ENCODE measurements at regions not wholly inside any gene's neighbourhood (a gene's known extent, or its start where the extent isn't known, plus 50 kb on each side); places are given as distances from the start of the nearest gene placed in this dataset.
"Not testable (repeated sequence)": the region's sequence is repeated elsewhere in the genome, so short reads cannot be mapped to it uniquely, and the experiment has no call there.

GRCh38 chr16:29169295-29169994 lies 184.6 kb downstream of the LAT start:
- not testable (repeated sequence) for ATAC-seq (replicated peaks; ENCODE audit: extremely low read depth, poor library complexity, severe bottlenecking); H3K27me3 Mint-ChIP-seq

GRCh38 chr16:29168515-29169259 lies 183.8 kb downstream of the LAT start:
- H3K27ac Mint-ChIP-seq (ENCODE audit: low read depth); H3K9me3 Mint-ChIP-seq; H3K27me3 Mint-ChIP-seq; H3K4me1 Mint-ChIP-seq; H3K4me3 Mint-ChIP-seq; DNase-seq (ENCODE audit: low spot score in 2 of 2); ATAC-seq (replicated peaks; ENCODE audit: extremely low read depth, poor library complexity, severe bottlenecking): not testable (repeated sequence)
- H3K36me3 Mint-ChIP-seq (ENCODE audit: insufficient read depth): peaks cover 10% of the 10 kb centered on the region

More at GRCh38 chr16:29169295-29169994, 184.6 kb downstream of the LAT start:
- peaks cover 13% of the 10 kb centered on the region for H3K4me1 Mint-ChIP-seq
- not testable (repeated sequence) for H3K9me3 Mint-ChIP-seq; H3K27ac Mint-ChIP-seq (ENCODE audit: low read depth); H3K4me3 Mint-ChIP-seq; DNase-seq (ENCODE audit: low spot score in 2 of 2)
- peaks cover 10% of the 10 kb centered on the region for H3K36me3 Mint-ChIP-seq (ENCODE audit: insufficient read depth)

- not testable (repeated sequence) for H3K27ac Mint-ChIP-seq (ENCODE audit: low read depth); DNase-seq (ENCODE audit: low spot score in 2 of 2); H3K27me3 Mint-ChIP-seq; ATAC-seq (replicated peaks; ENCODE audit: extremely low read depth, poor library complexity, severe bottlenecking); H3K36me3 Mint-ChIP-seq (ENCODE audit: insufficient read depth); H3K9me3 Mint-ChIP-seq; H3K4me3 Mint-ChIP-seq
- peaks cover 11% of the 10 kb centered on the region for H3K4me1 Mint-ChIP-seq
These were observed 179.7 kb downstream of the LAT start for GRCh38 chr16:29164442-29165089.

DNA sequence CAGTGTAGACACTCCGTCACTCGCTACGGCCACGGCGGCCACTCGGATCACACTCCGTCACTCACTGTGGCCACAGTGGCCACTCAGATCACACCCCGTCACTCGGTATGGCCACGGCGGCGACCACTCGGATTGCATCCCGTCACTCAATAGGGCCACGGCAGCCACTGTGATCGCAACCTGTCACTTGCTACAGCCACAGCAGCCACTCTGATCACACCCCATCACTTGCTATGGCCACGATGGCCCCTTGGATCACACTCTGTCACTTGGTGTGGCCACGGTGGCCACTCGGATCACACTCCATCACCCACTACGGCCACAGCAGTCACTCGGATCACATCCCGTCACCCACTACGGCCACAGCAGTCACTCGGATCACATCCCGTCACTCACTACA lies 175.3 kb downstream of the LAT start:
- not testable (repeated sequence) for H3K9me3 Mint-ChIP-seq; DNase-seq (ENCODE audit: low spot score in 2 of 2); H3K36me3 Mint-ChIP-seq (ENCODE audit: insufficient read depth); H3K27me3 Mint-ChIP-seq; ATAC-seq (replicated peaks; ENCODE audit: extremely low read depth, poor library complexity, severe bottlenecking); H3K4me3 Mint-ChIP-seq
- Mint-ChIP-seq H3K27ac (ENCODE audit: low read depth) (peak overlapping the region; percentile 80), H3K4me1 (peaks cover 20% of the 10 kb centered on the region)

- H3K27ac Mint-ChIP-seq (ENCODE audit: low read depth): not testable (repeated sequence)
These were observed 174.8 kb downstream of the LAT start for GRCh38 chr16:29159603-29160002.

DNA sequence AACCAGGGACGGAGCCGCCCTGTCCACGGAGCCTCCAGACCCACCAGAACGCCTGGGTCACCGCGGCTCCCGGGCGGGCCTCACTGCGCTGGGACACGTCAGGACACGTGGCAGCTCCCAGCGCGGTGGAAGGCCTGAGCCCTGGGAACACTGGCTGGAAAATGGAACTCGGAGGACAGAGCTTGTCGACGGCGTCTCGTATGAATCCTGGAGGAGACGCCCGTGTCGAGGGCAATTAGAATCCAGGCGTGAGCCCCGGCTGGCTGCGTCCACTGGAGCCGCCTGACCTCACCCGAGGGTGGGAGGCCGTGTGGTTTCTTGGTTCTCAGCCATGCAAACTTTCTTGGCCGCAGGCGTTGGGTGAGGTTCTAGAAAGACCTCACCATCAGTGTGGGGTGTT lies 173.9 kb downstream of the LAT start:
- Mint-ChIP-seq H3K27ac (ENCODE audit: low read depth) (no peak overlapping the region), H3K9me3 (no peaks in the 10 kb centered on the region), H3K4me1 (peaks cover 24% of the 10 kb centered on the region)

More at GRCh38 chr16:29159603-29160002, 174.8 kb downstream of the LAT start:
- H3K36me3 Mint-ChIP-seq (ENCODE audit: insufficient read depth); DNase-seq (ENCODE audit: low spot score in 2 of 2); ATAC-seq (replicated peaks; ENCODE audit: extremely low read depth, poor library complexity, severe bottlenecking); H3K9me3 Mint-ChIP-seq; H3K4me3 Mint-ChIP-seq; H3K27me3 Mint-ChIP-seq: not testable (repeated sequence)
- peaks cover 24% of the 10 kb centered on the region for H3K4me1 Mint-ChIP-seq

DNA sequence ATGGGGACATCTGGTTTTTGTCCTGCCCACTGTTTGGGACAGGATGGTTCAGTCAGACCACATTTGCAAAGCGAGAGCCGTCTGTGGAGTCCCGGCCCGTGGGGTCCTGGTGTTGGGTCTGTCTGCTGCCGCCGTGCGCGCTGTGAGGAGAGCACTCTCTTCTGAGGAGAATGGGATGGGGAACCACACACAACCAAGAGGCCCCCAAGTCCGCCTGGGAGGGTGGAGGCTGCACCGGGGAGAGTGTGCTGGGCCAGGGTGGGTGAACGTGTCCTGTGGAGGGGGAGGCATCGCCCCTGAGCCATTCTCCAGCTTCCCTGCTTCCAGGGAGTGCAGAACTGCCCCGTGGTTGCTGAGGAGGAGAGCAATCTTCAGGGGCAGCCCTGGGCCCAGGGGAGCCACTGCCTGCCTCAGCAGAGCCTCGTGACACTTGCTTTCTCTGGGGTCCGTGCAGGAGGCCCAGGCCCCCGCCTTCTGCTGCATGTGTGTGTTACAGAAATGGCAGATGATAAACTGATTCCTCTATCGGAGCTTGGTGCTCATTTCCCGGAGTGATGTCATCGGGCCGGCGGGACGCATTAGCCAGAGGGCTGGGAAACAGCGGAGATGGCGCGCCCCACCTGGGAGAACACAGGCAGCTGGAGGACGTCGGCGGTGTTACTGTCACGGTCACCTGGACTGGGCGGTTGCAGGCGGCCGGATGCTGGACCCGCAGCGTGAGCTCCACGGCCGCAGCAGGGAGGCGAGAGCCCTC lies 173.4 kb downstream of the LAT start:
- not testable (repeated sequence) for H3K9me3 Mint-ChIP-seq; H3K27me3 Mint-ChIP-seq; H3K36me3 Mint-ChIP-seq (ENCODE audit: insufficient read depth); DNase-seq (ENCODE audit: low spot score in 2 of 2); ATAC-seq (replicated peaks; ENCODE audit: extremely low read depth, poor library complexity, severe bottlenecking); H3K4me3 Mint-ChIP-seq
- peak overlapping the region; percentile 78 for H3K27ac Mint-ChIP-seq (ENCODE audit: low read depth)
- H3K4me1 Mint-ChIP-seq: peaks cover 24% of the 10 kb centered on the region

More for the DNA sequence above, 173.9 kb downstream of the LAT start:
- ATAC-seq (replicated peaks; ENCODE audit: extremely low read depth, poor library complexity, severe bottlenecking) (no peak), DNase-seq (ENCODE audit: low spot score in 2 of 2) (no peak)
- Mint-ChIP-seq H3K27me3 (no peaks in the 10 kb centered on the region), H3K4me3 (no peak overlapping the region), H3K36me3 (ENCODE audit: insufficient read depth) (peaks cover 8% of the 10 kb centered on the region)

DNA sequence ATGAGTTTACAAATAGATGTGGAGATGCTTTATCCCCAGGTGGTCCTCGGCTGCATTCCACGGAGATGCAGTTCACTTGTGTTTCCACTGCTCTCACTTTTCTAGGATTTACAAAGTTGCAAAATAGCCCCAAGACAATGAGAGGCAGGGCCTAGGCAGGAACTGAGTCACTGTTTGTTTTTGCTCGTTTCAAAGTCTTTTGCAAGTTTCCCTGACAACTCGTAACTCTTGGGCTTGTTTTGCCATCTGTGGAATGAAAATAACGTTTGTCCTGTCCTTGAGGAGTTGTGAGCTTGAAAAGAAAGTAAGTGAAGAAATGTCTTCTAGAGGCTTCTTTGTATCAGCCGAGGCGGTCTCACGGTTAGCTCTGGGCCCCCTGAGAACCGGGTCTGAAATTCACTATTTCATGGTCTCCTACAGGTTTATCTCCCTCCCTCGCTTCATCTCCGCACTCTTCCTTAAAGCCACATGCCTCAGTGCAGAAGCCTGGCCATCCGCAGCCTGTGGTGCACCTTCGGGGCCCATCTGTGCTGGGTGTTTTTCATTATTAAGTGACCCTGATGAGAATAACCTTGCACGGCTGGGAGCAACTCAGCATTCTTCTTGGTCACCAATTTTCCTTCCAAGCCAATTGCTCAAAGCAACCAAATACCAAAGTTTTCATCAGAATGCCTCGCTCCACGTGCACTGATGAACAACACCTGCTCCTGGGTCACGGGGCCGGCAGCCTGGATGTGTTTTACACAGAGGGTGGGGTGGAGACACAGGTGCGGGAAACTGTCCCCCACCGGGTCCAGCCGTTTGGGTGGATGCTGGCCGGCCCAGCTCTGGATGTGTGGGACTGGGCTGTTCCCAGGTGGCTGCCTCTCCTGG lies 172.4 kb downstream of the LAT start:
- DNase-seq (ENCODE audit: low spot score in 2 of 2); H3K27me3 Mint-ChIP-seq; H3K4me3 Mint-ChIP-seq; H3K36me3 Mint-ChIP-seq (ENCODE audit: insufficient read depth); H3K9me3 Mint-ChIP-seq: not testable (repeated sequence)
- ATAC-seq (replicated peaks; ENCODE audit: extremely low read depth, poor library complexity, severe bottlenecking): peak; percentile 19
- Mint-ChIP-seq H3K27ac (ENCODE audit: low read depth) (peak overlapping the region; percentile 78), H3K4me1 (peaks cover 24% of the 10 kb centered on the region)

DNA sequence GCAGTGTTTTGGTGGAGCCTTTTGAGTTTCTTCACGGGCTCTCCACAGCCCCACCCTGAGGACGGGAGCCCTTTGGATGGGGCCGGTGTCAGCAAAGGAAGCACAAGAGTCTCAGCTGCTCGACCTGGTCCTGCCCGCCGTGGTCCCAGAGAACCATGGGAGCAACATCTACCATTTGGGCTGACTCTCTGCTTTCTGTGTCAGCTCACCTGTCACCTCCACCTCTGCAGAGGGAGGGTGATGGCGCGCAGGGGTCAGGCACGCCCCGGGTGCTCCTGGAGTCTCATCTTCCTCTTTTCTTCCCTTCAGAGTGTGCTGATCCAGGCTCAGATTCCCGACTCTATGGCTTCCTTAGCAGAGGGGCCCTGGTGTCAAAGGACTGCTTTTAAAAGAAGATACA lies 171.7 kb downstream of the LAT start:
- H3K9me3 Mint-ChIP-seq: no peaks in the 10 kb centered on the region
- H3K4me3 Mint-ChIP-seq: no peak overlapping the region
- H3K36me3 Mint-ChIP-seq (ENCODE audit: insufficient read depth): peaks cover 7% of the 10 kb centered on the region
- H3K27me3 Mint-ChIP-seq: no peaks in the 10 kb centered on the region
- ATAC-seq (replicated peaks; ENCODE audit: extremely low read depth, poor library complexity, severe bottlenecking) (no peak), DNase-seq (ENCODE audit: low spot score in 2 of 2) (no peak)
- H3K4me1 Mint-ChIP-seq: peaks cover 24% of the 10 kb centered on the region
- peak overlapping the region; percentile 48 for H3K27ac Mint-ChIP-seq (ENCODE audit: low read depth)

DNA sequence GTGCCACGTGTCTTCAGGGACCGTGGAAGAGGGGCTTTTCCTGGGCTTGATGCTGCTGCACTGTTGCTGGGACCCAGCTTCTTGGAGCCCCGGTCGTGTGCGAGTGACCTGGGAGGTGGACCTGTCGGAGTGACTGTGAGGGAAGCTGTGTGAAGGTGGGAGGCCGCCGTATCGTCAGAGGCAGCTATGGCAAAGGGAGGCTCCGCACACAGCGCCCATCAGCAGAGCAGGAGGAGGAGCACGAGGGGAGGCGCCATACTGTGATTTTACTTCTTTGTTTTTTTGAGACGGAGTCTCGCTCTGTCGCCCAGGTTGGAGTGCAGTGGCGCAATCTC lies 171.0 kb downstream of the LAT start:
- H3K27me3 Mint-ChIP-seq; H3K9me3 Mint-ChIP-seq; H3K4me3 Mint-ChIP-seq; DNase-seq (ENCODE audit: low spot score in 2 of 2); H3K36me3 Mint-ChIP-seq (ENCODE audit: insufficient read depth); ATAC-seq (replicated peaks; ENCODE audit: extremely low read depth, poor library complexity, severe bottlenecking): not testable (repeated sequence)
- peaks cover 18% of the 10 kb centered on the region for H3K4me1 Mint-ChIP-seq
- peak overlapping the region; percentile 48 for H3K27ac Mint-ChIP-seq (ENCODE audit: low read depth)

DNA sequence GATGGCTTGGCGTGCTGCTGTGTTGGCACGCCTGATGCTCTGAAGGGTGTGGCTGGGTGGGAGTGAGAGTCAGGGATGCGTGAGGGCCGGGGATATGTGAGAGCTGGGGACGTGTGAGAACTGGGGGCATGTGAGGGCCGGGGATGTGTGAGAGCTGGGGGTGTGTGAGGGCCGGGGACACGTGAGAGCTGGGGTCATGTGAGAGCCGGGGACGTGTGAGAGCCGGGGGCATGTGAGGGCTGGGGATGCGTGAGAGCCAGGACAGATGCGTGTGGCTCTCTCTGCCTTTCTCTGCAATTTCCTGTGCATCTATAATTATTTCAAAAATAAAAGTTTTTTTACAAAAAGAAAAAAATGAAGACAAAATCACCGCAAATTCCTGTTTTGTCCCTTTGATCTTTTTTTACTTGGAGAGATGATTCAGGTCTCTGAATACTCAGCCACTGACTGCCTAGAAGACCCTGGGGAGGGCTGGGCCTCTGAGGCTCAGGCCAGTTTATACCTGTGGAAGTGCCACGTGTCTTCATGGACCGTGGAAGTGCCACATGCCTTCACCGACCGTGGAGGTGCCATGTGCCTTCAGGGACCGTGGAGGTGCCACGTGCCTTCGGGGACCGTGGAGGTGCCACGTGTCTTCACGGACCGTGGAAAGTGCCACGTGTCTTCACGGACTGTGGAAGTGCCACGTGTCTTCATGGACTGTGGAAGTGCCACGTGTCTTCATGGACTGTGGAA lies 170.4 kb downstream of the LAT start:
- not testable (repeated sequence) for H3K9me3 Mint-ChIP-seq; H3K27me3 Mint-ChIP-seq; H3K4me3 Mint-ChIP-seq; DNase-seq (ENCODE audit: low spot score in 2 of 2); H3K36me3 Mint-ChIP-seq (ENCODE audit: insufficient read depth)
- Mint-ChIP-seq H3K27ac (ENCODE audit: low read depth) (peak overlapping the region; percentile 48), H3K4me1 (peaks cover 15% of the 10 kb centered on the region)
- ATAC-seq (replicated peaks; ENCODE audit: extremely low read depth, poor library complexity, severe bottlenecking): peak; percentile 19
